ENCODE measurements at regions not wholly inside any gene's neighbourhood (a gene's known extent, or its start where the extent isn't known, plus 50 kb on each side); places are given as distances from the start of the nearest gene placed in this dataset.
"Not testable (repeated sequence)": the region's sequence is repeated elsewhere in the genome, so short reads cannot be mapped to it uniquely, and the experiment has no call there.

DNA sequence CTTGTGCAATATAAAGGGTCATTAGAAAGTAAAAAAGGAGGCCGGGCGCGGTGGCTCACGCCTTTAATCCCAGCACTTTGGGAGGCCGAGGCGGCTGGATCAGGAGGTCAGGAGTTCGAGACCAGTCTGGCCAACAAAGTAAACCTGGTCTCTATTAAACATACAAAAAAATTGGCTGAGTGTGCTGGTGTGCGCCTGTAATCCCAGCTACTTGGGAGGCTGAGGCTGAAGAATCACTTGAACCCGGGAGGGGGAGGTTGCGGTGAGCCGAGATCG, 102.8 kb upstream of the TMPRSS2 start:
- not testable (repeated sequence) for DNase-seq (ENCODE audit: low spot score)

DNA sequence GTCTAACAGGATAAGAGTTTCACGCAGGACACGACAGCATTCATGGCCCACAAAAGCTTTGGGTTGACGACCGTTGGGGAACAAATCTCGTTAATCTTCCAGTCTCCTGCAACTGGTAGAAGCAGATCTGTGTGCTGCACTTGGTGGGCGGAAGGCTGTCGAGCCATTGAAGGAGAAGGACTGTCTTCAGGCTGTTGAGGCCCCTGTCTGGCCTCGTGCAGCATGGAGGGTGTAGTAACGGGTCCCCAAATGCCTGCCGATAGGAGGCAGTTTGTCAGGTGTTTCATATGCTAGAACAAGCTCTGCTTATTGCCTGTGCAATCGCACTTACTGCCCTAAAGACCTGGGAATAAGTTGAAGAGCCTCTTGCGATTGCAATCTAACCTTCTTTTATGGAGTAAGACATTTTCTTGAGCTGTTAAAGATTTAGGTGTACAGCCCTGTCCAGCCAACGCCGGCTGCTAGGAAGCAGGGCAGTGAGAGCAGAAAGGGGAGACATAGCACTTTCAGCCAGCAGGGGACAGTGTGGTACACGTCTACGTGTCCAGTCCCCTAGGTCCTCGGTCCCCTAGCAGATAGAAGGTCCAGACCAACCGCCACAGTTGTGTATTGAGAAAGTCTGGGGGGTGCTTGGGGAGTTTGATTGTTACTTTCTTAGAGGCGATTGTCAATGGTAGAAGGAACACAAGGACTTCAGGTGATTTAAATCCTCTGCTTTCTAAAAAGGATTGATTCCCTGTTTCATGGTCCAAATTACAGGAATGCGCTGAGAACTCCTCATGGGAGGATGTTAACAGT, 102.3 kb upstream of the TMPRSS2 start:
- peak; percentile 69 for DNase-seq (ENCODE audit: low spot score)

DNA sequence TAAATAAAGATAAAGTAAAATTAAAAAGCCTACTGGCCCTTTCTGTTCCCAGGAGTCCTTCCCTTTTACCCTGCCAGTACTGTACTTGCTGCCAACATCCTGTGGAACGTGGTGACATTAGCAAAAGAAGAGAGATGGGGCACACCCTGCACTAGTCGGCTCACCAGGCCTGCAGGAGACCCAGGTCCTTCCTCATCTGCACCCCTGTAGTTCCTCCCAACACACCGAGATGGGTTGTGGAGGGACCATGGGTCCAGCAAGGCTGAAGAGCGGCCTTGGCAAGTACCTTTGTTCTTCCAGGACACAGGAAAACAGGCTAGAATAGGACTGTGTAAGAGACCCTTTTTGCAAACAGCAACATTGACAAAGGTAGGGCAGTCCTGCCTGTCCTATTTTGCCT, 98.7 kb upstream of the TMPRSS2 start:
- DNase-seq (ENCODE audit: low spot score), result no peak

DNA sequence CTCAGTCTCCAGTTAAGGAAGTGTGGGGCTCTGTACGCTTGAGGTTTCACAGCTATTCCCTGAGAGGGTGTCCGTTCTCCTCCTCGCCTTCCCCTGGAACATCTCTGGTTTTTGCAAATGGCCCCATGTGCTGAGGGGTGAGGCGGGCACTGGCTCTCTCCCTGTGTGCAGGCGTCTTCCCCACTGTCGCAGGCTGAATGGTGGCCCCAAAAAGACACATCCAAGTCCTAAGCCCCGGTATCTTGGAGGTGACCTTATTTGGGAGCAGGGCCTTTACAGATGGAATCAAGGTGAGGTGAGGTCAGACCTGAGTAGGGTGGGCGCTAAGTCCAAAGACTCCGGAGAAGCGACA, 98.0 kb upstream of the TMPRSS2 start:
- DNase-seq (ENCODE audit: low spot score), result no peak

GRCh38 chr21:41605178-41605933, 97.4 kb upstream of the TMPRSS2 start:
- no peak for DNase-seq (ENCODE audit: low spot score)

DNA sequence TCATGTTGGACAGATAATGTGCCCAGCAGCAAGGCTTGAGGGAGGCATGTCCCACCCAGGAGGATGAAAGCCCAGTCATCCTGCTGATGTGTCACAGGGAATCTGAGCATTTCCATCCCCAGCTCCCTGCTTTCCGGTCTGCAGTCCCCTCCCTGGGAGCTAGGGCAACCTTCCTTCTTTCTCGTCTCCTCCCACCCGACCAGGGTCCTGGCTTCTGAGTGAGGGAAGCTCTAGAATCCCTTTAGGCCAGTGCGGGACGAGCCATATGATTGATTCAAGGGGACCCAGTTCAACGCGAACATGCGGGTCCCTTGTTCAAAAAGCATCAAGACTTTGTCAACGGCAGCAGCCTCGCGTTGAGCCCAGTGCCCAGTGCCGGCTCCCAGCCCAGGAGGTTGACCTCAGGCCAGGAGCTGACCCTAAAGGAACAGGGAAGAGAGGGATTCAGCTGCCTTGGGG, 96.7 kb upstream of the TMPRSS2 start:
- no peak for DNase-seq (ENCODE audit: low spot score)

- DNase-seq (ENCODE audit: low spot score), result no peak
These were observed 95.5 kb upstream of the TMPRSS2 start for GRCh38 chr21:41603476-41603875.

- DNase-seq (ENCODE audit: low spot score), result no peak
These were observed 94.6 kb upstream of the TMPRSS2 start for GRCh38 chr21:41602531-41602930.

GRCh38 chr21:41601573-41602368, 93.8 kb upstream of the TMPRSS2 start:
- DNase-seq (ENCODE audit: low spot score), result peak; percentile 40

DNA sequence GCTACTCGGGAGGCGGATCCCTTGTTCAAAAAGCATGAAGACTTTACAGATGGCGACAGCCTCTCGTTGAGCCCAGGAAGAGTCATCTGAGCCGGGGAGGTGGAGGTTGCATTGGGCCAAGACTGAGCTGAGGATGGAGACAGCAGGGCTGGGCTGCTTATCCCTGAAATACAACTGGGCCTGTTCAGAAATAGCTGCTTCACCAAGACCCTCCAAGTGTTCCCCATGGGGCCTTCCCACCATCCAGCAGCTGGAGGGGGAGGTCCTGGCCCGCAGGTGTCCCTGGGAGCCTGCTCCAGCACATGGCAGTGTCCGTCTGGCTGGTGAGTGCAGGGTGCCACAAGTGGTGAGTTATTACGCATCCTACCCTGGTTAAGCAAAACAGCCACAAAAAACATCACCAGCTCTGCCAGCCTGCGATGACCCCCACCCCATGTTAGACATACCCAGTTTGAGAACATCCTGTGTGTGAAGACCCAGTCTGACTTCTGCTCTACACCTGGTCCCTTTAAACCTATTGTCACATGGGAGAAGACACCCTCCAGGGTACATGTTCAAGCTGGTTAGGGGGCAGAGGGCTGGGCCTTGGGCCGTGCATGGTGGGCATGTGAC, 93.1 kb upstream of the TMPRSS2 start:
- DNase-seq (ENCODE audit: low spot score), result no peak

GRCh38 chr21:41600556-41600955, 92.6 kb upstream of the TMPRSS2 start:
- DNase-seq (ENCODE audit: low spot score), result no peak

DNA sequence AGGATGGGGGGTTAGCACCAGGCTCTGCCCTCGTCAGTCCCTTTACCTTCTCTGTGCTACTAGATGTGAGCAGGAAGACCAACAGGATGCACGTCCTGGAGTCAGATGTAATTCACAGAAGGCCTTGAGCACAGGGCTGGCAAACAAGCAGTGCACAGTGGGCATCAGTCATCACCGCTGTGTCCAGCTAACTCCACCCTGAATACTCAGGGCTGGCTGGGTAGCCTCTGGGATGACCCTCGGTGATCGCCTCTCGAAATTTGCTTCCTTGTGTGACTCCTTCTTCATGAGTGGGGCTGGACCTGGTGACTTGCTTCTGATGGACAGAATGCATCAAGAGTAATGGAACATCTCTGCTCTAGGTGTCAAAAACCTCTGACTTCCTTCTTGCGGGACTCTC, 92.2 kb upstream of the TMPRSS2 start:
- no peak for DNase-seq (ENCODE audit: low spot score)

DNA sequence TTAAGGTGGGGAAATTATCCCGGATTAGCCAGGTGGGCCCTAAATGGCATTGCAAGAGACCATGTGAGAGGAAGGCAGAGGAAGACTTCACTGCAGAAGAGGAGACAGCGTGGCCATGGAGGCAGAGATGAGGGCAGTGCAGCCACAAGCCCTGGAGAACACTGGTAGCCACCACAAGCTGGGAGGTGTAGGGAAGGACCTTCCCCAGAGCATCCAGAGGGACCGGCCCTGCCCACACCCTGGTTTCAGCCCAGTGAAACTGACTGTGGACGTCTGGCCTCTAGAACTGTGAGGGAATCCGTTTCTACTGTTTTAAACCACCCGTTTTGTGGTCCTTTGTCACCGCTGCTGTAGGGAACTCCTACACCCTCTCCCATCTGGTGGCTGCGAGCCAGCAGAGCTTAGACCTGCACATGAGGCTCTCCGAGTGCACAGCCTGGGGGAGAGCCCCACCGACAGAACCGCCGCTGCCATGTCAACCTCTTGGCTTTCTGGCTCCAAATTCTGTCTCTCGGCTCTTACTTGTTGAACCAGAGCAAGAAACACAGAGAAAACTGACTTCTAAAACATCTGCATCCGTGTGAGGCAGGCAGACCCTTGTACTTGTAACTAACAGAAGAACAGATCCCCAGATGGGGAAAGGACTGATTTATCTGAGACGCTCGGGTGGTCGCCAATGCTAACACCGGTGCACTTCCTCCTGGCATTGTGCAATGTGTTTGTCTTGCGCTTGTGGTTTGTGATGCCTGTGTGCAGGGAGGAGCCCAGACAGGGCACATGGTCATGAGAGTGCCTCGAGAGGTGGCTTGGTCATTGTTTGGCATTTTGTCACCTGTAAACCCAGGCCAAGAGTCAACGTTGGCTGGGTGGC, 90.8 kb upstream of the TMPRSS2 start:
- DNase-seq (ENCODE audit: low spot score), result no peak

DNA sequence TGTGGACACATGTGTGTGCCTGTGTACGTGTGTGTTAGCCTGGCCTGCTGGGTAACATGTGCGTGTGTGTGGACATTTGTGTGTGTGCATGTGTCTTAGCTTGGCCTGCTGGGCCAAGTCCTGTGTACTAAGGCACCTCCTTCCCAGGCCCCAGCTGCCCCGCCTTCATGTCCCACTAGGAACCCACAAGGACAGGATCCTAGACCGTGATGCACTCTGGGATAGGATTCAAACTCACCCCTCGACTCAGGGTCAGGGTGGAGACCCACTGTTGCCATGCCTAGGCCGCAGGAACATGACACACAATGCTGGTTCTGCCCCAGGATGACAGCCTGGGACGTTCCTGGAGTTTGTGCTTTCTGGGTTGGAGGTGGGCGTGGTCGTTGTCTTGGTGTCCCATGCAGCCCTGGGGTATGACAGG, 89.9 kb upstream of the TMPRSS2 start:
- DNase-seq (ENCODE audit: low spot score), result no peak

GRCh38 chr21:41597227-41597626, 89.3 kb upstream of the TMPRSS2 start:
- no peak for DNase-seq (ENCODE audit: low spot score)

- DNase-seq (ENCODE audit: low spot score), result peak; percentile 0
These were observed 88.4 kb upstream of the TMPRSS2 start for GRCh38 chr21:41596241-41596925.

- DNase-seq (ENCODE audit: low spot score), result no peak
These were observed 86.3 kb upstream of the TMPRSS2 start for GRCh38 chr21:41594268-41594667.

DNA sequence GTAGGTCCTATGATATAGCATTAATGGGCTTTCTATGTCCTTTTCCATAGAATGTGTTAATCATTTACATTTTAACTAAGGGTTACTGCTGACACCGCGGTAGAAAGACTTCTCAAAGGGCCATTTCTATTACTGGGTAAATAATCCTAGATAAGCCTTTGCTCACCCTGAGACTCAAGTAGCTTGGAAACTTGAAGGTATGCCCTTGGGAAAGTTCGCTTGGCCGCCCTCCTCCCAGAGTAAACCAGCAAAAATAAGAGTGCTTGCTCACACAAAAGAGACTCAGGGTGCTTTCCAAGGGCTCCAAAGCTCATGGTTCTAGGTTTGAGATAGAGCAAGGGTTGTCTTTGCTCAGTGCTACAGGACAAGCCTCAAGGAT, 85.8 kb upstream of the TMPRSS2 start:
- DNase-seq (ENCODE audit: low spot score), result peak; percentile 2

GRCh38 chr21:41593051-41593759, 85.2 kb upstream of the TMPRSS2 start:
- peak; percentile 1 for DNase-seq (ENCODE audit: low spot score)

GRCh38 chr21:41589620-41590175, 81.7 kb upstream of the TMPRSS2 start:
- DNase-seq (ENCODE audit: low spot score), result no peak
